OCI-LY3 (cell line): ENCODE measurements at regions not wholly inside any gene's neighbourhood (a gene's known extent, or its start where the extent isn't known, plus 50 kb on each side); places are given as distances from the start of the nearest gene placed in this dataset.

Source experiments
- H2AFZ ChIP-seq: fragments of 200-600, 300-600 bp; shearing (Covaris generic); 2 replicates; pipeline ENCODE4 v1.6.0; 2014; ENCODE audit warnings: antibody characterized with exemption, low read depth, low read length
- H3K27ac ChIP-seq: fragments of 200-600, 300-600 bp; sonication (generic); 2 replicates; pipeline ENCODE4 v1.5.1; 2014; ENCODE audit warnings: mild to moderate bottlenecking, low read length, moderate library complexity, mixed read lengths
- H3K27me3 ChIP-seq: fragments of 200-600, 300-600 bp; sonication (generic); 2 replicates; pipeline ENCODE4 v1.6.1; 2014; ENCODE audit warnings: low read depth, low read length, mixed read lengths
- H3K36me3 ChIP-seq: fragments of 200-600, 300-600 bp; sonication (generic); replicated peaks from 2 replicates; pipeline ENCODE3; 2014; ENCODE audit warnings: low read depth, low read length, mixed read lengths
- H3K4me1 ChIP-seq: fragments of 300-600, 200-600 bp; sonication (generic); 2 replicates; pipeline ENCODE4 v1.6.1; 2014; ENCODE audit warnings: low read length, mixed read lengths
- H3K4me2 ChIP-seq: fragments of 200-600, 300-600 bp; sonication (generic); 2 replicates; pipeline ENCODE4 v1.6.1; 2014; ENCODE audit warnings: low read length, mixed read lengths
- H3K4me3 ChIP-seq: fragments of 300-600, 200-600 bp; sonication (generic); 2 replicates; pipeline ENCODE4 v1.5.1; 2014; ENCODE audit warnings: antibody characterized with exemption, mild to moderate bottlenecking, low read length, moderate library complexity
- H3K79me2 ChIP-seq: fragments of 300-600, 200-600 bp; shearing (Covaris generic); 2 replicates; pipeline ENCODE4 v1.6.1; 2014; ENCODE audit warnings: mild to moderate bottlenecking, low read length, mixed read lengths
- H3K9ac ChIP-seq: fragments of 300-600, 200-600 bp; shearing (Covaris generic); 2 replicates; pipeline ENCODE4 v1.6.0; 2014; ENCODE audit warnings: mild to moderate bottlenecking, low read length, moderate library complexity
- H3K9me3 ChIP-seq: fragments of 200-600, 300-600 bp; shearing (Covaris generic); 2 replicates; pipeline ENCODE4 v1.6.1; 2014; ENCODE audit warnings: low read length, mixed read lengths; ENCODE audit not compliant: insufficient read depth
- H4K20me1 ChIP-seq: fragments of 200-600, 300-600 bp; sonication (generic); 2 replicates; pipeline ENCODE4 v1.6.1; 2016; ENCODE audit warnings: low read length, mixed read lengths; ENCODE audit not compliant: insufficient read depth
- EZH2phosphoT487 ChIP-seq: fragments of 200-600 bp; shearing (Covaris generic); IDR thresholded peaks from 2 replicates; pipeline ENCODE4 v1.6.1; 2018; ENCODE audit warnings: antibody characterized with exemption, mixed run types, low read depth
- TF ChIP-seq, protein P1 (sequence below): fragments of 200-600, 300-600 bp; sonication (generic); IDR thresholded peaks from 2 replicates; pipeline ENCODE4 v1.5.1; 2014; ENCODE audit warnings: antibody characterized with exemption, low read length, low read depth

DNA sequence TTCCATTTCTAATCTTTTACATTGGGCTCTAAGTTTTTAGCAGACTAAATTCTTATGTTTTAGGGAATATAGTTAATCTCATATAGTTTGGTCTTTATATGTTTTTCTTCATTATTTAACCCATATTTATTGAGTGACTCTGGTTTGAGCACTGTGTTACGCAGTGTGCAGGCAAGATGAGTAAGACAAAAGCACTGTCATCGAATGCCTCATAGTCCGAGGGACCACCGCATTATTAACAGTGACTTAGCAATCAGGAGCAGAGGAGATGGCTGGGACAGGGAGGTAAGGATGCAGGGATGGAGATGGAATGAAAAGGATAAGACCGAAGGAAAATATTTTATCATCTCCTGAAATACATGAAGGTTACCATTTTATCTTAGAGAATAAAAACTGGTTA, 65.2 kb upstream of the CTSC start:
- H3K4me2 ChIP-seq, result no peak overlapping the region
- no peaks in the 10 kb centered on the region for H3K79me2 ChIP-seq
- no peak overlapping the region for H3K4me3 ChIP-seq
- H3K9ac ChIP-seq, result no peak overlapping the region
- no peaks in the 10 kb centered on the region for H4K20me1 ChIP-seq
- 0 out of 2 replicates have a peak, but pooled peaks cover 3% of the 10 kb centered on the region for H3K4me1 ChIP-seq
- no peak overlapping the region for H2AFZ ChIP-seq
- TF ChIP-seq, protein P1, sequence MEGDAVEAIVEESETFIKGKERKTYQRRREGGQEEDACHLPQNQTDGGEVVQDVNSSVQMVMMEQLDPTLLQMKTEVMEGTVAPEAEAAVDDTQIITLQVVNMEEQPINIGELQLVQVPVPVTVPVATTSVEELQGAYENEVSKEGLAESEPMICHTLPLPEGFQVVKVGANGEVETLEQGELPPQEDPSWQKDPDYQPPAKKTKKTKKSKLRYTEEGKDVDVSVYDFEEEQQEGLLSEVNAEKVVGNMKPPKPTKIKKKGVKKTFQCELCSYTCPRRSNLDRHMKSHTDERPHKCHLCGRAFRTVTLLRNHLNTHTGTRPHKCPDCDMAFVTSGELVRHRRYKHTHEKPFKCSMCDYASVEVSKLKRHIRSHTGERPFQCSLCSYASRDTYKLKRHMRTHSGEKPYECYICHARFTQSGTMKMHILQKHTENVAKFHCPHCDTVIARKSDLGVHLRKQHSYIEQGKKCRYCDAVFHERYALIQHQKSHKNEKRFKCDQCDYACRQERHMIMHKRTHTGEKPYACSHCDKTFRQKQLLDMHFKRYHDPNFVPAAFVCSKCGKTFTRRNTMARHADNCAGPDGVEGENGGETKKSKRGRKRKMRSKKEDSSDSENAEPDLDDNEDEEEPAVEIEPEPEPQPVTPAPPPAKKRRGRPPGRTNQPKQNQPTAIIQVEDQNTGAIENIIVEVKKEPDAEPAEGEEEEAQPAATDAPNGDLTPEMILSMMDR, result no peak
- no peak for TF ChIP-seq EZH2phosphoT487
- H3K9me3 ChIP-seq, result no peaks in the 10 kb centered on the region
- no peak overlapping the region for H3K27ac ChIP-seq
- H3K27me3 ChIP-seq, result no peaks in the 10 kb centered on the region
- H3K36me3 ChIP-seq, result no peaks in the 10 kb centered on the region

DNA sequence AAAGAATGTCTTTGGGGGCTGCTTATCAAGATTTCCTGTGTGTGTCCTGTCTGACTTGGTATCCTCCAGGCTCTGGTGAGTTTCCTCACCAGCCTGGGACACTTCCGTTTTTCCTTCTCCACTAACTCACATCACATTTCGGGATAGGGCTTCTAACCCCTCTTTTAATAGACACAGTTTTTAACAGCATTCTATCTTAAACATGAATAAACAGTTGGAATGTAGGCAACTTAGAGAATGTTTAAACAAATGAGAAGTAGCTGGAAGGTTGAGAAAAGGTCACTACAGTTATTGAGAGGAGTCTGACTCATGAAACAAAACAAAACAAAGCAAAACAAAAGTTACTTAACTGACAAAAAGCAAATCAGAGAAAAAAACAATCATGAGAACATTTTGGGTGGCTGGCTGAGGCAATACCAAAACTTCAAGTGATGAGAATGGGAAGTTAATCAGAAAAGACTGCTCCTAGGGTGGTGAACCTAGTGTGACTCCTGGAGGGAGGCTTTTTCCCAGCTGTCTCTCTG, 64.7 kb upstream of the CTSC start:
- H3K4me1 ChIP-seq, result 0 out of 2 replicates have a peak, but pooled peaks cover 3% of the 10 kb centered on the region
- no peak overlapping the region for H2AFZ ChIP-seq
- H3K4me3 ChIP-seq, result no peak overlapping the region

DNA sequence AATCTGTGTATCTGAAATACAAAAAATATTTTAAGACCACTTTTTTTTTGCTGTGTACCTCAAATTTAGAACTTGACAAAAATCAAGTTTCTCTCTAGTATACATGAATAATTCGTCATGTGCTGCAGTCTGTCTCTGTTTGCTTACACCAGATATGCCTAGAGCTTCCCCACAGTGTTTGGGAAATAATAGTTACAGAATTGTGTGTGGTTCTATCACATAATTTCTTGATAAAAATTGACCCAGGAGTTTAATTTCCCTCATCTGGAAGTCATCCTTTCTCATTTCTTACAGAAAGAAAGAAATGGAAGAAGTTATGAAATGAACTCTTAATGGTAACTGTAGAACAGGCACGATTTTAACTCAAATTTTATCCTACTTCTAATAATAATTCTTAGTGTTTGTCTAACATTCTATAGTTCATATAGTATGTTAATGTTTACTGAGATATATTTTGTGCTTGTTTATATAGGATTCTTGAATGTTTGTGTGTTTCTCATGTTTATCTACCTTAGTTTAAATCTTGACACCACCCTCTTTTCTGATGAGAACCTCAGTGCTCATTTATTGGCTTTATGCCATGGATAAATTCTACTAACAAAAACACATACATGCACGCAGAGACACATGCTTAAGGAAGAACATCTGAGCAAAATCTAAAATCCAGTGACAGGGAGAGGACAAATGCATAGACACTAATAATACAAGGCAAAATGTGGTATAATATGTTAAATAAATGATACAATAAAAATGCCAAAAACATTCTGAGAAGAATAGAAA, 61.4 kb upstream of the CTSC start:
- no peak overlapping the region for H3K4me2 ChIP-seq
- TF ChIP-seq EZH2phosphoT487, result no peak
- TF ChIP-seq, protein P1, result no peak
- no peaks in the 10 kb centered on the region for H3K4me1 ChIP-seq
- no peaks in the 10 kb centered on the region for H3K79me2 ChIP-seq
- H3K4me3 ChIP-seq, result no peak overlapping the region
- H3K9me3 ChIP-seq, result no peaks in the 10 kb centered on the region
- H3K27me3 ChIP-seq, result no peaks in the 10 kb centered on the region
- no peak overlapping the region for H2AFZ ChIP-seq
- no peaks in the 10 kb centered on the region for H4K20me1 ChIP-seq
- no peak overlapping the region for H3K9ac ChIP-seq
- H3K27ac ChIP-seq, result no peak overlapping the region
- no peaks in the 10 kb centered on the region for H3K36me3 ChIP-seq

More for the DNA sequence above, 64.7 kb upstream of the CTSC start:
- H3K27ac ChIP-seq, result no peak overlapping the region
- TF ChIP-seq, protein P1, result no peak
- no peak for TF ChIP-seq EZH2phosphoT487
- H3K9me3 ChIP-seq, result no peaks in the 10 kb centered on the region
- no peak overlapping the region for H3K4me2 ChIP-seq
- H3K27me3 ChIP-seq, result no peaks in the 10 kb centered on the region
- no peaks in the 10 kb centered on the region for H3K79me2 ChIP-seq
- H4K20me1 ChIP-seq, result no peaks in the 10 kb centered on the region
- H3K9ac ChIP-seq, result no peak overlapping the region
- no peaks in the 10 kb centered on the region for H3K36me3 ChIP-seq

DNA sequence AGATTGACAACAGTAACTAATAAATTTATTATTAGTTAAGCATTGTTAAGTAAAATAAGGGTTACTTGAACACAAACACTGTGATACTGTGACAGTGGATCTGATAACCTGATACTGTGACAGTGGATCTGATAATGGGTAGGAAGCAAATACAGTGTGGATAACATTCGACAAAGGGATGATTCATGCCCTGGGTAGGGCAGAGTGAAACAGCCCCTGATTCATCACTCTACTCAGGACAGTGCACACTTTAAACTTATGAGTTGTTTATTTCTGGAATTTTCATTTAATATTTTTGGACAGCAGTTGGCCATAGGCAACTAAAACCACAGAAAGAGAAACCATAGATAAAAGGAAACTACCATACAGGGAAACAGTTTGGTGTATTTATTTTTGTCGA, 60.8 kb upstream of the CTSC start:
- Histone ChIP-seq H3K4me1 (no peaks in the 10 kb centered on the region), H4K20me1 (no peaks in the 10 kb centered on the region), H3K27ac (no peak overlapping the region), H3K4me2 (no peak overlapping the region), H3K9me3 (no peaks in the 10 kb centered on the region), H3K4me3 (no peak overlapping the region), H2AFZ (no peak overlapping the region), H3K27me3 (no peaks in the 10 kb centered on the region), H3K9ac (no peak overlapping the region), H3K79me2 (no peaks in the 10 kb centered on the region), H3K36me3 (no peaks in the 10 kb centered on the region)
- no peak for TF ChIP-seq EZH2phosphoT487
- TF ChIP-seq, protein P1, result no peak
